ENCODE measurements at regions not wholly inside any gene's neighbourhood (a gene's known extent, or its start where the extent isn't known, plus 50 kb on each side); places are given as distances from the start of the nearest gene placed in this dataset.
"Not testable (repeated sequence)": the region's sequence is repeated elsewhere in the genome, so short reads cannot be mapped to it uniquely, and the experiment has no call there.

DNA sequence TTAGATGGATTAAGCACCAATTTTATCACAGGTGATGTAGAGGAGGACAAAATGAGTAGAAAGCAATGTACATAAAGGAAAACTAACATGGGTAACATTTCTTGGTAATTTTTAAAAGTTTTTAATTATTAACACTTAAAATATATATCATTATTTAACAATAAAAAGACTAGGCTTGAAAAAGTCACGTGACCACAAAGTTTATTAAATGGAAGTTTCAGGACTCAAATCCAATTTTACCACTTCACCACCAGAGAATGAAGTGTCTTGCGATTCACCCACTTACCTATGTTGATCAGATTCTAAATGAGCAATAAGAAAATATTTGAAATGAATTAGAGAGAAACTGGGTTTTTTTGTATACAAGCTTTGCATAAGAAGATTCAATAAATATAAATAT, 721.3 kb downstream of the GBE1 start:
- no peak for DNase-seq

DNA sequence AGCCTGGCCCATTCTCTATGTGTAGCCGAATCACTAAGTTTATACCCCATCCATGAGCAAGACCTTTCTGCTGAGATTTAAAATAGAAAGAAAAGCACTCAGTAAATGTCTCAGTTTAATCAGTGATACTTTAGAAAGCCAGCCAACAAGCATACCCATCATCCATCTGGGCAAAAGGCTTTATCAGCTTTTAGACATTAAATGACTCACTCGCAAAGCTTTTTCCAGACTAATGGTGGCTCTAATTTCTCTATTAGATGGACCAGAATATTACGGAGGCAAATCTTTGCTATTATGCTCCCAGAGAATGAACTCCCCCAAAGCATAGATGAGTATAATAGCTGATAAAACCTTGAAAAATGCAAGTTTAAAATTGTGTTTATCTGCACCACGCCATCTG, 727.8 kb downstream of the GBE1 start:
- DNase-seq: no peak

DNA sequence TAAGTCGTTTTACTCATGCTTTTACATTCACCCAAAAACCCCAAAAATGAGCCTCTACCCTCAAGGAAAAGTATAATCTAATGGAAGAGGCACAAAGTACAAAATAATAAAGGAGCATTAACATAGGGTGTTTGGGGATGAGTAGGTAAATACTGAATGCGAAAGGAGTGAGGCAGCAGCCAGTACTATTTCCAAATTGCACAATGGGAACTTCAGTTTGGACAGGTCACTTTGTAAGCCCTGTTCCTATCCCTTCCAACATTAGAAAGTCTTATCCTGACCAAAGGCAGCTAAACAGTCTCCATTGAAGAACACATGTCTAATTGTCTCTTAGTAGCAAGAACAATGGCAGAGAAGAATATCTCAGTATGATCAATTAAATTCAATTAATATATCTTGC, 728.3 kb downstream of the GBE1 start:
- DNase-seq: no peak

DNA sequence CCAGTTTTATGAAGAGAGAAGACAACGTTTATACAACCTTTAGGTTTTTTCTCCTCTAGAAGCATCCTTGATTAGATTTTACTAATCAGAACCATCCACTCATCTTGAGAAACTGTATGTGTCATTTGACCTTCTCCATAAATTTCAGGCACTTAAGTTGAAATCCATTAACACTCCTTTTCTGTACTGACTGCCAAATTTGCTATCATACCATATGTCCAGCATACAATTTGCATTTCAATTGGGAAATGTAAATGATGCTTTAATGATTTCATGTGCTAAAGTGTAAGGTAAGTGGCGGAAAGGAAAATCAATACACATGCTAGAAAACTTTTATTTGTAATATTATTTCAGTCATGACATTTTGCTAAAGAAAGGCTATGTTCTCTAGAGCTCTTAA, 731.6 kb downstream of the GBE1 start:
- no peak for DNase-seq

DNA sequence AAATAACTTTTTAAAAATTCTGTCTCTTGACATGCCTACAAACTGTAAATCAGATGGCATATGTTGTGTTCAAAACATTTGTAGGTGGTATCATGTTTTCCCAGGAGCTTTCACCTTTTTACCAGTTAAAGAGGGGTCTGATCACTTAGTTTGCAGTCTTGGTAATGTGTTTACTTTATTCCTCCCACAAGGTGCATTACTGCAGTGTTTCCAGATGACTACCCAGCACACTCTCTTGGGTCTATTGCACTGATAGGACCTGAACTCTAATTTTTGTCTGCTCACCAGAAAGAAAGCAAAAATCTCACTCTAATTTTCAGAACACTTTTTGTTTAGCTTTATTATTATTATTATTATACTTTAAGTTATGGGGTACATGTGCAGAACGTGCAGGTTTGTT, 734.1 kb downstream of the GBE1 start:
- no peak for DNase-seq

DNA sequence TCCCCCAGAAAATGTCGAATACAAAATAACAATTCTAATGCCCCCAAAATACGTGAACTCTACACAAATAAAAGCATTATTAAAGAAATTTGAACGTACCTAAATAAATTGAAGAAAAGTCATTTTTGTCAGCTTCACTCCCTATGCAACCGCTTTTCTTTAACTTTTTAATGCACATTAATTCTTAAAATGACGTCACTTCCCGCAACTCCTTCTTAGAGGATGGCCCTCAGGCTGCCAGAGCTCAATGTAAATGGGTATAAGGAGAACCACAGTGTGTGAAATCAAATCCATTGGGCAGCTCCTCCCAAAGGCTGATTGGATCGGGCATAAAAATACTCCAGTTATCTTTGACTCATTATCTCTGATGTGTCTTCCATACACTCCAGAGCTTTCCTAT, 736.9 kb downstream of the GBE1 start:
- DNase-seq: no peak

DNA sequence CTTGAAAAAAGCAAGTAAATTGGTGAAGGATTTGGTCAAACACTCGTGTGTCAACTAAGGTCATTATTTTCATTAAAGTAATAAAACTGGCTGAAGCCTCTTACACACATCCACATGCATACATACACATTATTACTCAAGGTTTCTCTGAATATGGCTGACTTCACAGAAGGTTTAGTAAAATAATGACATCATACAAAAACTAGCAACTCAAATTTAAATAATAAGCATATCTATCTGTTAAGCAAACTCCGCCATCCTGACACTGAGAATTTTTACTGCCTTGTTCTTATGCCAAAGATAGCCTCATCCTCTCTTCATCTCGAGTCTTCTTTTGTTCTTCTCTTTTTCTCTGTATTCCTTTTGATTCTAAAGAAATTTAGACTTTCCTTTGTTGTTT, 739.1 kb downstream of the GBE1 start:
- DNase-seq: no peak

DNA sequence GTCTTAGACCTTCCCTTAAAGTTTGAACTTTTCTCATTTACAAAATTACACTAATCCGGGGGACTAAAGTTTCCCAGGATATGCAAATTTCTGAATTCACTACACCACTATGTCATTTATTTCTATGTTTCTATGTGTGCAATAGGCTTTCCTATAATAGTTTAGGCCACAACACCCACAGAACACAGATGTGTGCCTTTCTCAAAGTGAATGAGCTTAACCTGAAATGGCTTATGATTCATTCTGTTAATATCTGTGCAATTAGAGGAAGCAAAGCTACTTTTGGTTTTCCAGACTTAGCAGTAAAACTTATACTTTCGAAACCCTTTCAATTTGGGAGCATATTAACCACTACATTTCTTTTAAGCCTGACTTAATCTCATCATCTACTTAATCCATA, 748.1 kb downstream of the GBE1 start:
- no peak for DNase-seq

DNA sequence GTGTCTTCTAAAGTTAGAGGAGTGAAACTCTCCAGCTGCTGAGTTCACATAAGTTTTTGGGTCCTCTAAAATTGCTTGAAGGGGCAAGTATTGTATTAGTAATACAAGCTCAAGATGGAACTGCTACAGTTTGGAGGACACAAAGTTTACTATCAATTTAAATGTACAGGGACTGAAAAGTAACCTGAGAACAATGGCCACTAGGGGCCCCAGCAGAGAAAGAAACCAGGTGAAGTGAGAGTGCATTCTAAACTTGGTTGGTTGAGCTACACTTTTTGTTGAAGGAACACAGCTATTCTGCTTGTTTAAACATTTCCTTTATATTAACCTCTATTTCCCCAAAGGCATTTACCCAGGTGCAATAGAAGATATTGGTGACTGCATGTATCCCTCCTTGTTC, 755.5 kb downstream of the GBE1 start:
- DNase-seq: no peak

DNA sequence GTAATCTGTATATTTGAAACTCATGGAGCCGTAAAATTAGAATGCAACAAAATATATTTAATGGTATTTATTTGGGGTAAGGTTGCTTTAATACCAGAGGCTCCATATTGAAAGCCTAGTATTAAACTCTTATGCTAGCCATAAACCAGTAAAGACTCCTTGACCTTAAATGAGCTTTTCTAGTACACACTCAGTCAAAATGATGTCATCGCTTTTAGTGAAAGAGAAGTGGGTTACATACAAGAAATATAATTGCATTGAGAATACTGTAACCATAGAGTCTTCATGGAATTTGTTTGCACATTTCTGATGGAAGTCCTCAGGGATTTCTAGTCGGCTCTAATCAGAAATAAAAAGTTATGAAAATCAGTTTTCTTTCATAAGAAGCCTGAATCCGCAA, 757.6 kb downstream of the GBE1 start:
- no peak for DNase-seq

DNA sequence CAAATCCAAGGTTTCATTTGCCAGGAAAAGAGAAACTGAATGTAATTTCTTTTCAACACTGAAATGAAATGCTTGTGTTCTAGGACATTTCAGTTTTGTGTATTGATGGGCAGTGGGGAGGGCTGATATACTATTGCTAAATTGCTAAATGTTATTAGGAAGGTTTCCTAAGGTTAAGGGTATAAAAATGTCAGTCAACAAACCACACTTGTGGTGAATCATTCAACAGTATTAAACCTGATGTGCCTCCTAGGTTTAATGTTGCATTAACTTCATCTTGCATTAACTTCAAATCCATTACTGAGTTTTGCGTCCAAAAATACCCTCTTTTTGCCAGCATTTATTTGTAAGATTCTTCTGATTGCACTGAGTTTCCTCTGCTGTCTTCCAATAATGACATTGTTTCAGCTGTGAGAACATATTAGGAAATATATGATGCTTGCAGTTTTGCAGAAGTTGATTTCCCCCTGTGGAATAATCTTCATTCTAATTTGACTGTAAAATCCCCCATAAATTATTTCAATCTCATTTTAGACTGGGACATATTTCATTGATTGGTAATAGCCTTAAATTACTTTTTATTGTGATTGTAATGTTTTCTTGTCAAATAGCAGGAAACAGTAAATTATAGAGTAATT, 758.3 kb downstream of the GBE1 start:
- no peak for DNase-seq

DNA sequence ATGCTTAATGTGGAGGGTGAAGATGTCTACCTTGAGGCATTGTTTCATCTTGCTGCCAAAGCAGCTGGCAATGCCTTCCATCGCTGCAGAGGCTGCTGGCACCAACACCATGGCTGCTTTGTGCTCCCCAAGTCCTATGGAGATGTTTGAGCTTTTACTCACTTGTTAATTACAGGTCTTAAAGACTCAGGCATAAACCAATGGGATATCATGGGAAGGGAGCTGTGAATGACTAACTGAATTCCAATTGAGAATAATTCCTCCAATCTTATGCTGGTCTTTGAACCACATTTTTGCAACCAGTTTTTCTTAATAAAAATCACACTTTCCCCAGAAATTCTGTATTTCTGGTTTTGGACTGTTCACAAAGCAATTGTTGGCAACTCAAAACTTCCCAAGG, 762.0 kb downstream of the GBE1 start:
- no peak for DNase-seq

DNA sequence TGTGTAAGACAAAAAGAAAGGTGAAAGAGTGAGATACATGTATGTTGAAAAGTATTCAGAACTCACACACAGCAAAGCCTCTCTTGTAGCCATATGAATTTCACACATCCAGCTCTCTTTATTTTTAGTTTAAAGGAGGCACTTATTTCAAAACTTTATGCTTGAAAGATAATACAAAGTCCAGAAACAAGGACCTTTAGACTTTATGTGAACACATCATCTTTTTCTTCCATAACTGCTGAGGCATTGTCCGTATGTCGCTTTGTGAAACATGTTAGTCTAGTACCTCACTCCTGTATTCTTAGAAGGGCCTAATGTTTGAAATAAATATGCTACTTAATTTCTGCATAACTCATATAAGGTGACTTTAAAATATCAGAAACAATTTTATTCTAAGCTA, 763.4 kb downstream of the GBE1 start:
- no peak for DNase-seq

DNA sequence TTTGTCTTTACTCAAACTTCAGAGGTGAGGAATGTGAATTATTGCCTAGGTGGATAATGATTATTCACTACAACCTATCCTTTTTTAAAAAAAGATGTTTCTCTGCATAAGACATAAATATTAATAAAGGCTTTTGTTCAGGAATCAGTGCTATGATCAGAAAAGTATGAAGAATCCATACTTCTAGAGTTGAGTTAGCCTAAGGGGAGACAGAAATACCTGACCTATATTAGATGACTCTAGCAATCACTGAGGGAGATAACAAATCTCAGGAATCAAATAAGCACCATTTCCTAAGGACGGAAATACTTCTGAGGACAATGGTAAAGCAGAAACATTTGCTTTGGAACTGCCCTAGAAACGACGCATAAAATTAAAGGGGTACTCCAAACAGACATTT, 763.8 kb downstream of the GBE1 start:
- no peak for DNase-seq

DNA sequence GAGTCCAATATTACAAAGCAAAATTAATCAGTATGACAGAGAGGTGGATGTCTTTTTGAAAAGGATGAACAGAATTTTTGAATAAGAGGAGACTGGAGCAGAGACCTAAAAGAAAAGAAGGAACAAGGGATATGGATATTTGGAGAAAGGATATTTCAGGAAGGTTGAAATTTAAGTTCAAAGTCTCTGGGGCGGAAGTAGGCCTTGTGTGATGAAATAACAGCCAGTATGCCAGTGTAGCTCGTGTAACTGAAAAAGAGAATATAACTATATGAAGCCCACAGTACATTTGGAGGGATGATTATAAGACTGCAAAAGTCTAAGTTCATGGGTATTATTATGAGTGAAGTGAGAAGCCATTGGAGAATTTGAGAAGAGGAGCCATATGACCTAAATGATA, 766.7 kb downstream of the GBE1 start:
- DNase-seq: no peak

DNA sequence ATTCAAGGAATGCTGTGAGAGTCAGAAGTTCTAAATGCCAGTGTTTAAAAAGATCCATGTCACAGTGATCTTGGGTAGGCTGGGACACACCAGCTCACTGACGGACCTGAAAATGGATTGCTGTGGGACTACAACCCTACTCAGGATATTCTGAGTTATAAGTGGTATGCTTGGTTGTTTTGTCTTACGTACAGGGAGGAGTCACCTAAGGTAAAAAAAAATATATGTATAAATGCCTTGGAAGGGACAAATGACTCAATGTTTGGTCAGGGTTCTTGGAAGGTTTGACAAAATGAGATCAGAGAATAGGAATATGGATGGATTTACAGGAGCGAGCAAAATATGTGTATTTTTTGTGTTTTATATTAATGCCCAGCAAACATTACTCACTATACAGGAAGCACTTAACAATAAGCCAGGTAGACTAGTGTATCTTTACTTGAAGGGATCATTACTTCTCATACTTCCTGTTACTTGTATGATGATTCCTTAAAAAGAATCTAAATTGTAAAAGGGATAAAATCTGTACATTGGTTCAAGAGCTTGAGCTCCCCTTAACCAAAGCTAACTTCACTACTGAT, 767.3 kb downstream of the GBE1 start:
- DNase-seq: no peak

DNA sequence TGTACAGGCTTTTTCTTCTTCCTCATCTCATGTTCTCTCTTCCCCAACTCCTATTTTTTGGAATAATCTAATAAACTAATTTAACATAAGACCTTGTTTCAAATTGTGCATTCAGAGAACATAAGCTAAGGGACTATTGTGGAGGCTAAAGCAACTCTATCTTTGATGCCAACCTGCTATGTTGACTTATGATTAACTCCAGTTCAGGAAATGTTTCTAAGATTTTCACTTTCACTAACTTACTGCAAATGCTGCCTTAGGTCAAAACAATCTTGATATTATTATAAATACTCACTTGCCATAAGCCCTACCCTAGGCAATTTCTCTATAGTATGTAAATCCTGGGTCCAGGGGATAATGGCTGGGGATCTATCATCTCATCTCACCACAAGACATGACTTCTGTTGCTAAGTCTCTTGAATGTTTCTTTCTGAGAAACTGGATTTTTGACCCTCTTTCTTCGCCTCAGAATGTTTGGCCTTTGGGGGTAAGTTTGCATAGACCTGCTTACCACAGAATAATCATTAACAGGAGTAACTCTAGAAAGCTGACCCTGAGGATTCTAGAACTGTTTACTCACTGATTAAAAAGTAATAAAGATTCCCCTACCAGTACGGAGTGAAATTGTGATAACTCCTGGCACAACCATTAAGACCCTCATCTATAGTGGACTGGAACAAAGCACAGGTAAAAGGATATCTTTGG, 768.1 kb downstream of the GBE1 start:
- no peak for DNase-seq

DNA sequence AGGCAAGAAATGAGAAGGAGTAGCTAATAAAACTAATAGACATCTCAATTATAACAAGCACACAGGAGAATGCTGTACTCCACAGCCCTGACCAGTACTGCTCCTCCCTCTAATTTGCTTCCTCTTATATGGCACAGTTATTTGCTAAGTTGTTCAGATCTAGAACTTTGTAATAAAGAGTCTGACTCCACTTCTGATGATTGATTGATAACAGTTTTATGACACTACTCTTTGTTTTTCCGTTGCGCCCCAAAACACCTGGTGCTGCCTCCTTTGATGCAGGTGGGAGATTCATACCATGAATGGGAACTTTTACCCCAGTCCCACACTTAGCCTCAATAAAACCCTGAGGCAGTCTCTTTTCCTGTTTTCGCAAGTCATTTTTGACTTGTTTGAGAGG, 777.7 kb downstream of the GBE1 start:
- no peak for DNase-seq

DNA sequence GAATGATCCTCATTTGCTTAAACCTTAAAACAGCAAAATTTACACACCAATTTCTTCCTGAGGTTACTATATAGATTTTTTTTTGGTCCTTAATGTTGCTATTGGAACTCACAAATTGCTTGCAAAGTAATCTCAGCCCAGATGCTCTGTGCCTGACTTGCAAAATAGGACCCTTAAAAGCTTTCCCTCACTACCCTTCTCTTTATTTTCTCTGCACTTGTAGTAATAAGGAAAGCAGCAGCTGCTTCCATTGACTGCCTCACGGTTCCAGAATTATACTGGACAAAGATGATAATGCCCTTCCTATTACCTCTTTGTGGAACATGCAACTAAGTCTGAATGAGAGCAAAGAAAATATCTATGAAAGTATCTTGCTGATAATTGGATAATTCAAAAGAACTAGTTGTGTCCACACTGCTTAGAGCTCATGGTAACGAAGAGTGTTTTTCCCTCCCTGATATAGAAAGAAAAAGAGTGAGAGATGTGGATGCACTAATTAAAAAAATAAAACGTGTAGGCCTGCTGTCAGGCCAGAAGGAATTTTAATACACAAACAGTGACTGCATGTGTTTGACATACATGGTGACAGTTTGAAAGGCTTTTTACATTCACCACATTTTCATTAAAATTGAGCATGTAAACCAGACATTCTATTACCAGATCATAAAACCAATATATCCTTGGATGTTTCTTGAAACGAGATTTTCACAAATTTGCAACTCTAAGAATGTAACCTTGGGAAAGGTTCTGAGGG, 783.1 kb downstream of the GBE1 start:
- DNase-seq: no peak

DNA sequence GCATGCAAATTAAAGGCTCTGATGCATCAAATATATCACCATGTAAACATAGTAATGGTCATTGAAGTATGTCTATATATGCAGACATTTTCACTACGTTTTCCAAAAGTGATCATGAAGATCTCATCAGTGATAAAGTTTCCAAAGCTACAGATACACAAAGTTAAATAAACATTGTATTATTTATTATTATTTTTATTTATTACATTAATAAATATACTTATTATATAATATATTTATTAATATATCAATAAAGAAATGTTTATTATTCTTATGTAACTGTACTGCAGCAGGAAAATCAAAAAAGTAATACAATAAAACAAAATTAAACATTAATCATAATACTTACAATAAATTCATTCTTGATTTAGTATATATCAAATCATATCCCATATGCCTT, 791.2 kb downstream of the GBE1 start:
- no peak for DNase-seq

DNA sequence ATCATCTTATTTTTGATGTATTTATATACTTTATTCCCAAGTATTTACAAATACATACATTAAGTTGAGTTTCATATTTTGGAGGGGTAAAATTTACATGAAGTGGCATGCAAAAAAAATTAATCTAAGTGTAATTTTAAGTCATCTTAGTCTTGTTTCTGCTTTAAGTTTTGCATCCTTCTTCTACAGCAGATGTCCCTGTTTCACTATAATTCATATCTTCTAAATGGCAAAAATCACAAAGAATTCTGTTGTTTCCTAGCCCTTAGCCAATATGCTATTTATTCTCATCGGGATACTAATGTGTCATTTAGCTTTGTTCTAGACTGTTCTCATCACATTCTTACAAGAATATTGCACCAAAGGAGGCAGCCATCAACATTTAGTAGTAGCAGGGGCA, 831.9 kb downstream of the GBE1 start:
- no peak for DNase-seq

DNA sequence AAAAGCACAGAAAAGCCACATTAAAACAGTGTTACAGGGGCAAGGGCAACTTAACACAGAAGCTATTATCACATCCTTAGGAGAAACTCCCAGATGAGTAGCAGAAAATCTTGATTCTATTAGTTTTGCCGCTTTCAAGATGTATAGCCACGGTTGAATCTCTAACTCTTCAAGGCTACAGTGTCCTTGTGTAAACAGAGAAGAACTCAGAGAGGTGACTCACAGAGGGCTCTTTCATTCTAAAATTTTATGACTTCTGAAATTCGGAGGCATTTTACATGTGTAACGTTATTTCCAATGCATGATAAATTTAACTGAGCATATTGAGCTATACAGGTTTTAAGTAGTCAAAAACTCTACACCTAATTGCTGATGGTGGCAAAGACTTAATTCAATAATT, 846.6 kb downstream of the GBE1 start:
- DNase-seq: no peak

DNA sequence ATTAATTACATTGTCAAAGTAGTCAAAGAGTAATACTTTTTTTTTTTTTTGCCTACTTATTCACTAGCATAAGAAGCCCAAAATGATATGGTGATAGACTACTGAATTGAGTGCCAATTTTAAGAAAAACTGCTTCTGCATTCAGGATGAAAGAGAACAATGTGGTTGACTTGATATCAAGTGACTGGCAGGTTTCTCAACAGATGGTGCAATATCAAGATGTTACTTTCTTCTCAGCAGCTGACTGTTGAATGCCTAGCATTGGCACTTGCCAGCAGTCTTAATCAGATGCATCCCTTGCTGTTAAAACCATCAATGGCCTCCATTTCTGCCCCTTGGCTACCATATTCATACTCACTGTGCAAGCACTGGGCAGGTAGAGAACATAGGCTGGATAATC, 863.2 kb downstream of the GBE1 start:
- no peak for DNase-seq

DNA sequence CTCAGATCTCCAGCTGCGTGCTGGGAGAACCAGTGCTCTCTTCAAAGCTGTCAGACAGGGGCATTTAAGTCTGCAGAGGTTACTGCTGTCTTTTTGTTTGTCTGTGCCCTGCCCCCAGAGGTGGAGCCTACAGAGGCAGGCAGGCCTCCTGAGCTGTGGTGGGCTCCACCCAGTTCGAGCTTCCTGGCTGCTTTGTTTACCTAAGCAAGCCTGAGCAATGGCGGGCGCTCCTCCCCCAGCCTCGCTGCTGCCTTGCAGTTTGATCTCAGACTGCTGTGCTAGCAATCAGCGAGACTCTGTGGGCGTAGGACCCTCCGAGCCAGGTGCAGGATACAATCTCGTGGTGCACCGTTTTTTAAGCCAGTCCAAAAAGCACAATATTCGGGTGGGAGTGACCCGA, 864.4 kb downstream of the GBE1 start:
- not testable (repeated sequence) for DNase-seq

Measured in activated effector memory CD4-positive, alpha-beta T cell treated with anti-CD3 and anti-CD28 coated beads, Interleukin-2, amount 50 U/mL, for 16 hours (primary cell).